C4-2B (cell line): ENCODE measurements at regions not wholly inside any gene's neighbourhood (a gene's known extent, or its start where the extent isn't known, plus 50 kb on each side); places are given as distances from the start of the nearest gene placed in this dataset.

Experiments
- CTCF ChIP-seq: fragments of 450-650 bp; conservative IDR thresholded peaks from 2 replicates; pipeline ENCODE4 v1.5.1; 2017; ENCODE audit warnings: mild to moderate bottlenecking
- ZFX ChIP-seq: fragments of 450-650 bp; IDR thresholded peaks from 2 replicates; pipeline ENCODE4 v1.6.1; 2017

GRCh38 chr5:167228134-167228533, 1063.3 kb upstream of the WWC1 start:
- TF ChIP-seq CTCF (no peak), ZFX (no peak)
